Breast epithelium (tissue), 4 donors: ENCODE measurements at regions not wholly inside any gene's neighbourhood (a gene's known extent, or its start where the extent isn't known, plus 50 kb on each side); places are given as distances from the start of the nearest gene placed in this dataset.

Source experiments
- DNase-seq, 2 donors: peaks; one replicate each; pipeline ENCODE4 v3.0.0-alpha.2; 2019; ENCODE audit warnings: low spot score in 2 of 2
- H3K27ac ChIP-seq, 2 donors: fragments of 200-600 bp; sonication (generic) in 1 of 2; one replicate each; pipeline ENCODE4 v1.5.1; 2016 to 2019; ENCODE audit warnings: mild to moderate bottlenecking in 1 of 2
- H3K27me3 ChIP-seq, 2 donors: fragments of 200-600 bp; sonication (generic) in 1 of 2; one replicate each; pipeline versions ENCODE4 v1.5.1 to v1.6.0; 2017 to 2019; ENCODE audit warnings: control low read depth in 1 of 2, mild to moderate bottlenecking in 1 of 2
- H3K36me3 ChIP-seq: fragments of 200-600 bp; one replicate; pipeline ENCODE4 v1.5.1; 2019
- H3K4me1 ChIP-seq, 2 donors: fragments of 200-600 bp; sonication (generic); one replicate each; pipeline ENCODE4 v1.5.1; 2016 to 2019; ENCODE audit warnings: control low read depth in 1 of 2
- H3K4me3 ChIP-seq, 3 donors: fragments of 200-600 bp; sonication (generic); 1 replicate in 2 of 3; 2 replicates in 1 of 3; pipeline ENCODE4 v1.5.1; 2016 to 2019; ENCODE audit warnings: mild to moderate bottlenecking in 3 of 3, moderate library complexity in 2 of 3
- H3K9me3 ChIP-seq, 2 donors: fragments of 200-600 bp; sonication (generic) in 1 of 2; one replicate each; pipeline ENCODE4 v1.5.1; 2016 to 2019; ENCODE audit warnings: control low read depth in 1 of 2
- POLR2A ChIP-seq: fragments of 450-650 bp; IDR thresholded peaks from one replicate; pipeline ENCODE4 v1.6.1; 2016; ENCODE audit warnings: antibody characterized with exemption, mild to moderate bottlenecking, moderate library complexity
- POLR2AphosphoS5 ChIP-seq, 3 donors: sonication (generic); formaldehyde crosslinking; IDR thresholded peaks; one replicate each; pipeline ENCODE4 v1.6.1; 2017; ENCODE audit warnings: antibody characterized with exemption in 3 of 3
- intact Hi-C: fragments of 100-400 bp; cut with DNase I; formaldehyde crosslinking; loops from one replicate; pipeline ENCODE4 v1.15.1; 2023; ENCODE audit warnings: low total_unique reads
- TF ChIP-seq, protein P1 (sequence below), 3 donors: fragments of 450-650 bp; IDR thresholded peaks; one replicate each; pipeline ENCODE4 v1.5.1; 2016 to 2017; ENCODE audit warnings: antibody characterized with exemption in 3 of 3, mild to moderate bottlenecking in 3 of 3, moderate library complexity in 3 of 3

DNA sequence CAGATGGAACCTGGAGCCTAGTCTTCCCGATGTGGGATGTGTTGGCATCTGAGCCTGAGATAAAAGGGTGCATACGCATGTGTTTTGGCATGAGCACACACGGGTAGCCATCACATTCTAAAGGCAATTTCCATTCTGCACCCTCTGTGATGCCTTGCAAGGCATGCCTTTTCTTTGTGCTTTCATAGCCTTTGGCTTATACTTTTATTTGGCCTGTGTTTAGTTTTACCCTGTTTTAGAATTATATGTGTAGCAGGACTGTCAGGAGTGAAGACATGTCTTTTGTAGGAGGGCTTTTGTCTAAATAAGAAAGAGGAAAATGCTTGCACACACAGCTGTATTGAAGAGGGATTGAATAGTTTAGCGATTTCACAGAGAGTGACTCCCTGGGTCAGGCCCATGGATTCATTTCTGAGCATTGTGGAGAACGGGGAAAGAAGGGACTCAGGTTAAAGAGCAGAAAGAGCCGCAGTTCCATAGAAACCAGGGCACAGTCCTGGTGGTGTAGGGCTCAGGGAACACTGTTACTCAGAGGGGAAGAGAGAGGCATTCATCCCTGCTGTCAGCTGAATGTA lies 530.2 kb downstream of the DHX35 start:
- H3K9me3 ChIP-seq, result peaks cover 0 to 2% of the 10 kb centered on the region in 2 donors
- no peaks in the 10 kb centered on the region for H3K4me1 ChIP-seq
- H3K27ac ChIP-seq, result no peak overlapping the region
- no peak for DNase-seq
- H3K27me3 ChIP-seq, result no peaks in the 10 kb centered on the region
- TF ChIP-seq POLR2AphosphoS5 (IDR thresholded peaks at IDR 0.05), result no peak
- TF ChIP-seq, protein P1, sequence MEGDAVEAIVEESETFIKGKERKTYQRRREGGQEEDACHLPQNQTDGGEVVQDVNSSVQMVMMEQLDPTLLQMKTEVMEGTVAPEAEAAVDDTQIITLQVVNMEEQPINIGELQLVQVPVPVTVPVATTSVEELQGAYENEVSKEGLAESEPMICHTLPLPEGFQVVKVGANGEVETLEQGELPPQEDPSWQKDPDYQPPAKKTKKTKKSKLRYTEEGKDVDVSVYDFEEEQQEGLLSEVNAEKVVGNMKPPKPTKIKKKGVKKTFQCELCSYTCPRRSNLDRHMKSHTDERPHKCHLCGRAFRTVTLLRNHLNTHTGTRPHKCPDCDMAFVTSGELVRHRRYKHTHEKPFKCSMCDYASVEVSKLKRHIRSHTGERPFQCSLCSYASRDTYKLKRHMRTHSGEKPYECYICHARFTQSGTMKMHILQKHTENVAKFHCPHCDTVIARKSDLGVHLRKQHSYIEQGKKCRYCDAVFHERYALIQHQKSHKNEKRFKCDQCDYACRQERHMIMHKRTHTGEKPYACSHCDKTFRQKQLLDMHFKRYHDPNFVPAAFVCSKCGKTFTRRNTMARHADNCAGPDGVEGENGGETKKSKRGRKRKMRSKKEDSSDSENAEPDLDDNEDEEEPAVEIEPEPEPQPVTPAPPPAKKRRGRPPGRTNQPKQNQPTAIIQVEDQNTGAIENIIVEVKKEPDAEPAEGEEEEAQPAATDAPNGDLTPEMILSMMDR (IDR thresholded peaks at IDR 0.05), result no peak
- no peak for TF ChIP-seq POLR2A
- no peaks in the 10 kb centered on the region for H3K36me3 ChIP-seq
- intact Hi-C loops, result no loop called here
- no peak overlapping the region for H3K4me3 ChIP-seq

DNA sequence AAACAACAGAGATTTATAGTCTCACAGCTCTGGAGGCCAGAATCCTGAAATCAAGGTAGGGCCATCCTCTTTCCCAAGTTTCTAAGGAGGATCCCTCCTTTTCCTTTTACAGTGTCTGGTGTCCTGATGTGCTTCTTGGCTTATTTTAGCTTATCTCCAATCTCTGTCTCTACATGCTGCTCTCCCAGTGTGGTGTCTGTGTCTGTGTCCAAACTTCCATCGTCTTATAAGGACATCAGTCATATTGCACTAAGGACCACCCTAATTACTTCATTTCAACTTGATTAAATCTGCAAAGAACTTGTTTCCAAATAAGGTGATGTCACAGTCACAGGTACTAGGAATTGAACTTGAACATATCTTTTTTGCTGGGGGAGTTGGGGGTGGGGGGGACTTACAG lies 529.6 kb downstream of the DHX35 start:
- Histone ChIP-seq H3K4me3 (no peak overlapping the region), H3K4me1 (no peaks in the 10 kb centered on the region), H3K36me3 (no peaks in the 10 kb centered on the region), H3K27me3 (no peaks in the 10 kb centered on the region), H3K9me3 (no peaks in the 10 kb centered on the region), H3K27ac (no peak overlapping the region)
- intact Hi-C loops, result no loop called here
- no peak for TF ChIP-seq POLR2A
- TF ChIP-seq POLR2AphosphoS5 (IDR thresholded peaks at IDR 0.05), result no peak
- TF ChIP-seq, protein P1 (IDR thresholded peaks at IDR 0.05), result no peak
- DNase-seq, result no peak

DNA sequence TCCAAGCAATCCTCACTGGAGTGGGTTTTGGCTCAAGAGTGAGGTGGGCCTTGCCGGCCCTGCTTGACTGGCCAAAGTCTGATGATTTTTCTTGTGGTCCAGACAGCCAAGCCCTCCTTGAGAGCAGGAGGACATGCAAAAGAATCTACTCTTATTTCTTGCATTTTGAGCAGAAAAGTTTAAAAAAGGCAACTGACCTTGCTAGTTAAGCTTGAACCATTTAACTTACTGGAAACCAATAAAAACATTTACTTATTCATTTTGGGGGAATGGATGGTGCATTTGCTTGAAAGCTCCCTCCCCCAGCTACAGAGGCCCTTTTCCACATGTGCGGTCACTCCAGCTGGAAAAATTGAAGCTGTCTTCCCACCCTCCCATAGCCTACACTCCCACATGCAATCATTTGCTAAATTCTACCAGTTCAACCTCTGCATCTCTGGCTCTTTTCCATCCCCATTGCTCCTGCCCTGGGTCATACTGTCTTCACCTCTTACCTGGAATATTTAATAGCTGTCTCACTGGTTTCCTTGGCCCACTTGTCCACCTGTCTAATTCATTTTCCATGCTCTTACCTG lies 527.9 kb downstream of the DHX35 start:
- TF ChIP-seq, protein P1 (IDR thresholded peaks at IDR 0.05), result no peak
- TF ChIP-seq POLR2AphosphoS5 (IDR thresholded peaks at IDR 0.05), result no peak
- H3K4me1 ChIP-seq, result no peaks in the 10 kb centered on the region
- intact Hi-C loops, result no loop called here
- no peak overlapping the region for H3K27ac ChIP-seq
- no peak for DNase-seq
- H3K9me3 ChIP-seq, result no peaks in the 10 kb centered on the region
- no peaks in the 10 kb centered on the region for H3K36me3 ChIP-seq
- no peak overlapping the region for H3K4me3 ChIP-seq
- H3K27me3 ChIP-seq, result no peaks in the 10 kb centered on the region

- no peak overlapping the region for H3K4me3 ChIP-seq
Measured at GRCh38 chr20:39480276-39481043, 518.3 kb downstream of the DHX35 start.

More at GRCh38 chr20:39480276-39481043, 518.3 kb downstream of the DHX35 start:
- no peaks in the 10 kb centered on the region for H3K36me3 ChIP-seq
- DNase-seq, result no peak
- no peaks in the 10 kb centered on the region for H3K4me1 ChIP-seq
- TF ChIP-seq POLR2AphosphoS5 (IDR thresholded peaks at IDR 0.05) (no peak), POLR2A (no peak)
- TF ChIP-seq, protein P1 (IDR thresholded peaks at IDR 0.05), result no peak
- no peaks in the 10 kb centered on the region for H3K9me3 ChIP-seq
- intact Hi-C loops, result no loop called here
- no peak overlapping the region for H3K27ac ChIP-seq
- H3K27me3 ChIP-seq, result no peaks in the 10 kb centered on the region
